GM19397 (cell line): ENCODE measurements at regions not wholly inside any gene's neighbourhood (a gene's known extent, or its start where the extent isn't known, plus 50 kb on each side); places are given as distances from the start of the nearest gene placed in this dataset.
"Not testable (repeated sequence)": the region's sequence is repeated elsewhere in the genome, so short reads cannot be mapped to it uniquely, and the experiment has no call there.

Experiments used
- ATAC-seq: cut with Tn5 transposase; IDR thresholded peaks from one replicate; pipeline ENCODE4 v1.9.1; 2021; ENCODE audit warnings: mild to moderate bottlenecking, moderate library complexity; ENCODE audit not compliant: unreplicated experiment

DNA sequence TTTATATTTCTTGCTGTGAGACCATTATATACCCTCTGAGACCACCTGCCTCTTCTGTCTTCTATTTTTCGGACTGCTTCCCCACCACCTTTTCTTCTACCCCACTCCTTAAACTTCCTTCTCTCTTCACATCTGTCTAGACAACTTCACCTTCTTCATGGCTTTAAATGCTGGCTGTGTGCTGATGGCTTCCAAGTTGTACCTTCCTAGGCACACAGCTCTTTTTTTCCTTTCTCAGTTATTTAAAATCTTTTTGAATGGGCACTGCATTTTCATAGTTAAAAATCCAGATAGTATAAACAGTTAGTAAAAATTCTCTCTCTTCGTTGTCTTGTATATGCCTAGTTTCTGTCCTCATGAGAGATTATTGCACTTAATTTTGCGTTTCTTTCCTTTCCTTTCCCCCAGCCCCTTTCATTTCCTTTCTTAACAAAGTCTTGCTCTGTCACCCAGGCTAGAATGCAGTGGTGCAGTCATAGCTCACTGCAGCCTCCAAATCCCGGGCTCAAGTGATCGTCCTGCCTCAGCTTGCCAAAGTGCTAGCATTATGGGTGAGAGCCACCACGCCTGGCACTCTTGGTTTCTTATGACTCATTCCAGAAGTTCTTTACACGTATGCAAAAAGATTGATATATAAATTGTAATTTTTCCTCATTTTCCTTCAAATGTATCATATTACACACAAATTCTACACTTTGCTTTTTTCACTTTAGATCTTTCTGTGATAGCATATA is 114.3 kb downstream of the NPIPB5 start:
- no peak for ATAC-seq

DNA sequence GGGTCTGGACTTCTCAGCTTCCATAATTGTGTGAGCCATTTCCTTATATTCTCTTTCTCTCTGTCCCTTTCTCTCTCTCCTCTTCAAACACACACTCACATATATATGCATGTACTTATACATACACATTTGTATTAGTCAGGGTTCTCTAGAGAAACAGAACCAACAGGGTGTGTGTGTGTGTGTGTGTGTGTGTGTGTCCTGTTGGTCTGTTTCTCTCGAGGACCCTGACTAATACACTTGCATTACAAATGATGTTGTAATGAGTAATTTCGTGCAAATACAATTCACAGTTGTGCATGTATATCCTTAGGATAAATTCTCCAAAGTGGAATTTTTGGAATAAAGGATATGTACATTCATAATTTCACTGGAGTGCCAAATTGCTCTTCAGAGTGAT is 115.3 kb downstream of the NPIPB5 start:
- no peak for ATAC-seq

DNA sequence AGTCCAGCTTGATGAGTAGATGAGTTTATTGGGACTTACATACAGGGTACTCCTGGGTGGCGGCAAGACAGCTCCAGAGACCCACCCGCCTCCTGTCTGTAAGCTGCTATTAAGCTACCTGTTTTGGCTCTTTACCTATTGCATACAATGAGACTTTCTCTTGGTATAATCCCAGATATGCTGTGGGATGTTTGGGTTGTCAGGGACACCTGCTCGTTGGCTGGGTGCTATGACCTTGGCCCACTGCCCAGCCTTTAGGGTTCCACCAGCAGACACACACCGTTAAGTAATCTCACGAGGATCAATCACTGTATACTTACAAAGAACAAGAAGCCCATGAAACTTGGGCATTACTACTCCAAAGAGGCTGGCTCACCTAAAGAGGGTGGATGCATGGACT is 116.4 kb downstream of the NPIPB5 start:
- no peak for ATAC-seq

DNA sequence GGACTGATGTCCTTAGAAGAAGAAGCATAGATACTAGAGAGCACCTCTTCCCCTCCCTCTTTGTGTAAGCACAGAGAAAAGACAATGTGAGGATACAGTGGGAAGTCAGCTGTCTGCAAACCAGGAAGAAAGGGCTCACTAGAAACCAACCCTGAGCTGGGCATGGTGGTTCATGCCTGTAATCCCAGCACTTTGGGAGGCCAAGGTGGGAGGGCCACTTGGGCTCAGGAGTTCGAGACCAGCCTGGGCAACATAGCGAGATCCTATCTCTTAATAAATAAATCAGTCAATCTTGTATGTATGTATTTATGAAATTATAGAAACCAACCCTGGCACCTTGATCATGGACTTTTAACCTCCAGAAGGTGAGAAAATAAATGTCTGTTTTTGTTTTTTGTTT is 118.3 kb downstream of the NPIPB5 start:
- no peak for ATAC-seq

DNA sequence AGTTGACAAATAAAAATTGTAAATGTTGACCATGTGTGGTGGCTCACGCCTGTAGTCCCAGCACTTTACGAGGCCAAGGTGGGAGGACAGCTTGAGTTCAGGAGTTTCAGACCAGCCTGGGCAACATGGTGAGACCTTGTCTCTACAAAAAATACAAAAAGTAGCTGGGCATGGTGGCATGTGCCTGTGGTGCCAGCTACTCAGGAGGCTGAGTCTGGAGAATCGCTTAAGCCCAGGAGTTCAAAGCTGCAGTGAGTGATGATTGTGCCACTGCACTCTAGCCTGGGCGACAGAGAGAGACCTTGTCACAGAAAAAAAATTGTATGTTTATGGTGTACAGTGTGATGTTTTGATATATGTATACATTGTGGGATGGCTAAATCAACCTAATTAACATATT is 119.6 kb downstream of the NPIPB5 start:
- no peak for ATAC-seq

DNA sequence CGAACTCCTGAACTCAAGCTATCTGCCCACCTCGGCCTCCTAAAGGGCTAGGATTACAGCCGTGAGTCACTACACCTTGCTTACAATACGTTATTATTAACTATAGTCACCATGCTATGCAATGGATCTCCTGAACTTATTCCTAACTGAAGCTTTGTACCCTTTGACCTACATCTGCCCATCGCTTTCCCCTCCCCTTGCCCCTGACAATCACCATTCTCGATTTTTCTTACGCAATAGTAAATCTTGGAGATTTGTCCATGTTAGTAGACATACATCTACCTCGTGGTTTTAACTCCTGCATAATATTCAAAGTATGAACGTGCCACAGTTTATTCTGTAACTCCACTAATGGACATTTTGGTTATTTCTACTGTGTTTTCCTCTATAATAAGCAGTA is 120.6 kb downstream of the NPIPB5 start:
- ATAC-seq = no peak

DNA sequence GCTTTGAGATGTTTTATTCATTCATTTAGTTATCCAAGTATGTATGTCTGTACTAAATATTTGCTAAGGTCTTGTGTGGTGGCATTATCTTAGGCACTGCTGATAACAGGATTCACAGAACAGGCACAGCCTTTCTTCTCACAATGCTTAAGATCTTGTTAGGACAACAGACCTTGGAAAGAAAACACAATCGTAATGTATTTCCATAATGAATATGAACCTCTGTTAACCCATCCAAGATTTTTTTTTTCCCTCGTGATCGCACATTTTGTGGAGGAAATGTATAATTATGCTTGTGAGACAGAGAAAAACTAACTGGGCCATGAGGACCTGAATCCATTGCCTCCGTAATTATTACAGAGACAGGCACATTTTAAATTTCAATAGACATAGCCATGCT is 121.9 kb downstream of the NPIPB5 start:
- no peak for ATAC-seq

DNA sequence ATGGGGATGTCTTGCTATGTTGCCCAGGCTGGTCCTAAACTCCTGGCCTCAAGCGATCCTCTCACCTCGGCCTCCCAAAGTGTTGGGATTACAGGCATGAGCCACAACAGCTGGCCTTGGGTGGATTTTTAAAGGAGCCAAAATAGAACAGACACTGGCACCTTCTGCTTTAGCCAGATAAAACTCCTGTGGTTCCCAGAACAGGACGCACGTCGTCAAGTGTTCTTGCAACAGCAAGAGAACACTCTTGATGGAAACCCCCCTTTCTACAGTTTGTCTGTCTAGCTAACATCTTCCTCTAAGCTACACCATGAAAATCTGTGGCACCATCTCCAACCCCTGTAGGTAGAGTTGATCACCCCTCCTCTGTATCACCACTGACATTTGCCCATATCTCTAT is 122.6 kb downstream of the NPIPB5 start:
- no peak for ATAC-seq

DNA sequence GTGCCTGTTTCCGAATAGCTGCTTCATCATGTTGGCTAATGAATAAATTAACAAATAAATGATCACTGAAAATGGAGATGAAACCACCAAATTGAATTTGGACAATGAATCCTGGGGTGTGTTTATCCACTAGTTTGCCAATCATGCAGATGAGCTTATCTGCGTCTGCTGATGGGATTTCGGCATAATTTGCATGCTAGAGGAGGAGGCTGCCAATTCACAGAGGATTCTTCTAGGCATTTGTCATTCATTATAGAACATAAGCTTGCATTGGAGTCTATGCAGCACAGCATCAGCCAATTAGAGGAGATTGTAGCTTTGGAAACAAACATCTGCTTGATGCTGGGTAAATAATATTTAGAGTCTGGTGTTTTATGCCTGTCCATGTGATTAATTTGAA is 123.1 kb downstream of the NPIPB5 start:
- ATAC-seq = no peak

DNA sequence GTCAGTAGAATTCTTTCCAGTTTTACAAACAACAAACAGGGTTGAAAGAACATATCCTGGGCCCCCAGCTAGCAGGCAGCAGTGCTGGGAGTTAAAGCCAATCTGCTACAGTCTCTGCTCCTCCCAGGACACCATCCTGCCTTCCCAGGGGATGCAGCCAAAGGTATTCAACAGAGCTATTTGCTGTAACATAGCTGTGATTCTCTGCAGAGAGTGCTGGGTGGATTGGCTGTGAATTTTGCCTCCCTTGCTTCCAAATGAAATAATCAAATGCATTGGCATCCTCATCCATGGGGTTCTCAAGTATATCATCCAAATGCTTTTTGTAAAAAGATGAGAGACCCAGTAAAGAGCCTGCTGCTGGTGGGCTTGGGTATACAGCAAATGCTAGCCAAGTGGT is 124.3 kb downstream of the NPIPB5 start:
- ATAC-seq = no peak

DNA sequence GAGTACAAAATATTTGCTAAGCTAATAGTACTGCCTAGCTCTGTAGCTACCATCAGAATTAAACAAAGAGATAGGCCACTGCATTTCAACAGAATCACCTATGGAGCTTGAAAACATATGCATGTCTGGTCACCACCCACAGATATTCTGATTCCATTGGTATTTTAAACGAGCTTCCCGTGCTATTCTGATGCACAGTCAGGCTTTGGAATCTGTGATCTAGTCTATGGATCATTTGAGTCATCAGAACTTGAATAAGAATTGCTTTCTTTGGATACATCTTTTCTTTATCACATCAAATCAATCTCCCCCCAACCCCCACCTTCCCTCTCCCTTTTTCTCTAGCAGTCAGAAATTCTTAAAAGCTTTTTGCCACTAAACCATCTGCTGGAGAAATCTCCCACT is 124.7 kb downstream of the NPIPB5 start:
- ATAC-seq = no peak

DNA sequence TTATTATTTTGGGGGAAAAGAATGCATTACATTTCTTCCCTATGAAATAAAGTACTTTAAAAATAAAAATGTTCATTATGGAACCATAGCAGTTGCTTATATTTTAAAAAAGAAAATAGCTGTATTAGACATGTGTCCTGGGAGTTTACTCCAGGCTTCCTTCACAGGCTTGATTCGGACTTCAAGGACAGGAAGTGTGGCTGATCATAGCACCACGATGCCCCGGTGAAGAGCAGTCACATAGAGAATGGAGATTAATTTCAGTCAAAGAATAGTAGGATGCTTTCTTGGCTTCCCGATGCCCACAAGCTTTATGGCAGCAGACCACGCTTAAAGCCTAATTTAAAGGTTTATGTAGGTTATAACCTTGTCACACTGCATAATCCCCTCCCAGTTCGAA is 125.1 kb downstream of the NPIPB5 start:
- ATAC-seq = no peak

DNA sequence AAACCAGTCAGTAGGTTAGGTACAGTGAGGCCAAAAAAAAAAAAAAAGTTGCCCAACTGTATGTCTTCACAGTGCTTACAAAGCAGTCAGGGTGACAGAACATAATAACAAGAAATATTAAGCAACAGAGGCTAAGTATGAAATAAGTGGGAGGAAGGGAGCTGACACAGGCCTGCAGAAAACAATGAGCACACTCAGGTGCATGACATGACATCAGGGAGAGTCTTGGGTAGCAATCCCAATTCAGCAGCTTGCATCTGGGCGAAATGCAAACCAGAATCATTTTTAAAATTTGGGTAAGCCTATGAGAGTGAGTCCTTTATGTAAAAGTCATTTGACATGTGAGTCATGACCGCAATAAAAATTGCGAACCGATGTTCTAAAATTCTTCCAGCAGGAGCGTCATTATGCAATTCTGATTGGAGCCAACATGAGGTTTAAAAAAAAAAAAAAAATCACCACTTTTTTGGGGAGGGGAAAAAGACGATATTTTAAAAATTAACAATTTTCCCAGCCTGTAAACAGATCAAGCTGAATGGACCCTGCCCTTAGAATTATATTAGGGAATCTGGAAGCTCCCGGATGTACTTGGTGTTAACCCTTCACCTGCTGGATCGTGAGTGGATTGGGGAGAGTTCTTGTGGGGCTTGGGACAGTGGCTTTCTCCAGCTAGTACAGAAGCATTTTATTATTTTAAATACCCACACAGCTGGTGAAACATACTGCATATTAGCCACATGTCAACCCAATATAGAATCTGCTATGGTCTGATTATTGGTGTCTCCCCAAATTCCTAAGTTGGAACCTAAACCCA is 127.9 kb downstream of the NPIPB5 start:
- no peak for ATAC-seq

DNA sequence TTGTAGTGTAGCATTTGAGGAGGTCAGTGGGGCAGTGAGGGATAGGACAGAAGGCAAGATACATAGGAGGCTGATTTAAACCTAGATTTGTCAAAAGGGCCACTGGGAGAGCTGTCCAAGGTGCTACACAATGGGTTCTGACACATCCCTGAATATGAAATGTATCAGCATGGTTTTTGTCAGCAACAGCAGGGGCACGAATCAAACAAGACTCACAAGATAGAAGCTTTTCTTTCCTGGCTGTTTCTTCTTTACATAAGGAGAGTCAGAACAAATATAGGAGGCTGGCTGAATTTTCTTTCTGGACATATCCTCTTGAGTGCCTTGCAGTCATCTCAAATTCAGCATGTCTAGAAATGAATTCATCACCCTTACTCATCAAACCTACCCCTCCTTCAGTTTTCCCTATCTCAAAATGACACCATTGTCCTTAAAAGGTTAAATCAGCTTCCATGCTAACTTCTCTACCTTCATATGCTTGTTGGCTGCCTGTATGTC is 130.5 kb downstream of the NPIPB5 start:
- no peak for ATAC-seq

DNA sequence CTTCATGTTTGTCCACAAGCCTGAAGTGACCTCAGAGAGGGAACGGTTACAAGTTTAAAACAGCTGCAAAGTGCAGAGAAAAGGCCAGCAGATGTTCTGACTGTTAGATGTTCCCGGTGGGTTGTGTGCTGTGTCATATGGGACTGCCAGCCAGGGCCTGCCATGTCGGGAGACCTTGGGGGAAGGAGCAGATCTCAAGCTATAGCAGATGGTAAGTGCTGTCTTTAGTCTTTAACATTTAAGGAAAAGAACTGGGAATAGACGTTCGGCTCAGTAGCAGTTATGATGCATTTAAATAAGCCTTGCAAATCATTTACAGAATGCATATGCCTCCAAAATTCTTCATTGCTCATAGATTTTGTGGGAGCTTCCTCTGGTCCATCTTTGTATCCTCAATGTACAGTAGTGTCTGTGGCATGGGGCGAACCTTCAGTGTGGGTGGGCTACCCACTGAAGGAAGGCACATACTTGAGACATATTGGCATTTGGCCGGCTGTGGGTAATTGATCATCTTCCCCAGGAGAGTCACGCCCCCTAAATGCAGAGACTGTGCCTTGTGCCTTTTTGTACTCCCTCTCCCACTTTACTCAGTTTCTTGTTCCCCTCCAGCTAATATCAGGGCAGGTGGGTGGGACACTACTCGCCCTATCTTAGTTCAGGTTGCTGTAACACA is 131.9 kb downstream of the NPIPB5 start:
- ATAC-seq = no peak

DNA sequence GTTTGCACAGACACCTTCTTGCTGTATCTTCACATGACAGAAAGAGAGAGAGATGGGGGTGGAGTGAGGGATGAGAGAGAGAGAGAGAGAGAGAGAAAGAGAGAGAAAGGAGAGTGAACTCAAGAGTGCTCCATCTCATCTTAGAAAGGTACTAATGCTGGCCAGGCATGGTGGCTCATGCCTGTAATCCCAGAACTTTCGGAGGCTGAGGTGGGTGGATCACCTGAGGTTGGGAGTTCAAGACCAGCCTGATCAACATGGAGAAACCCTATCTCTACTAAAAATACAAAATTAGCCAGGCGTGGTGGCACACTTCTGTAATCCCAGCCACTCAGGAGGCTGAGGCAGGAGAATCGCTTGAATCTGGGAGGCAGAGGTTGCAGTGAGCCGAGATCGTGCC is 132.5 kb downstream of the NPIPB5 start:
- ATAC-seq = not testable (repeated sequence)

DNA sequence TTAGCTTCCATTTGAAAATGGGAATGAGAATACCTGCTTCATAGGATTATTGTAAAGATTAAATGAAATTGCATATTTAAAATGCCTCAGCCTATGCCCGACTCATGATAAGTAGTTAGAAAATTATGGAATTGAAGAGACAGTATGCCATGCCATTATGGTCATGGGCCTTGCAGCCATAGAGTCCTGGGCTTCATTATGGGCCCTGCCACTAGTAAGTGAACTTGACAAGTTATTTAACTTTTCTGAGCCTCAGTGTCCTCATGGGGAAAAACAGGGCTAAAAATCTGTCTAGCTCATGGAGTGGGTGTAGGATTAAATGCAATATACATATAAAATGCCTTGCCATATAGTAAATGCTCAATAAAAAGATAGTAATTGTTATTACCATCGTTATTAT is 133.2 kb downstream of the NPIPB5 start:
- no peak for ATAC-seq

DNA sequence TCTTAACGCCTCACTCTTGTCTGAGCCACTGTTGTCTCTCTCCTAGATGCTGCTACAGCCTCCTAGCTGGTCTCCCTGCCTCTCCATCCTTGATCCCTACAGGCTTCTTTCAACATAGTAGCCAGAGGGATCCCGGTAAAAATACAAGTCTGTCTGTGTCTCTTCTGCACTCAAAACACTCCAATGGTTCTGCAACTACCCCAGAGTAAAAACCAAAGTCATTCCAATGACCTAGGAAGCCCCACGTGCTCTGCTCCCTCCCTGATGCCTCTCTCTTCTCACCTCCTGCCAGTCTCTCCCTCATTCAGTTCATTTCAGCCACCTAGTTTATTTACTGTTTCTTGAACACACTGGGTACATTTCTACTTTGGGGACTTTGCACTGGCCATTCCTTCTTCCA is 135.2 kb downstream of the NPIPB5 start:
- no peak for ATAC-seq

DNA sequence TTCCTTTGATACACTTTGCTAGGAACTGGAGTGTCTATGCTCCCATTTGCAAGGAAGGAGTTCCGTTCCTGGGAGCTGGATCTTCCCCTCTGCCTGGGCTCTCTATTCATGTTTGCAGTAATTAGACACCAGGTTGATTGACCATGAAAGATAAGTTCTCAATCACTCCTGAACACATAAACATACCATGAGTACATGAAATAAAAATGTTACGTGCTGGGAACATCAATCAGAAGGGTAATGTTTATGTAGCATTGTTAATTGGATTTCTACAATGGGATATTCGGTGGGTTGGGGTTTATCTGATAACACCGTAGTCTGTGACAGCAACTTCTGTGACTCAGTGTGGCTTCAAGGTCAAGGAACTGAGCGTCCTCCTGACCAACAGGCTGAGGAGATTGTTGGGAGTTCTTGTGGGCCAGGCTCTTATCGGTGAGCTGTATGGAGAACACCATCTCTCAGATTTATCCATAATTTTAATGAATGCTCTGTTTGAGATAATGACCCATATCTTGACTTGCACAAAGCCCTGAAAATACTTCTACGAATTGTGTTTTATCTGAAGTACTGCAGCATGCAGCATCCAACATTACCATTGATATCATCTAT is 136.4 kb downstream of the NPIPB5 start:
- no peak for ATAC-seq

DNA sequence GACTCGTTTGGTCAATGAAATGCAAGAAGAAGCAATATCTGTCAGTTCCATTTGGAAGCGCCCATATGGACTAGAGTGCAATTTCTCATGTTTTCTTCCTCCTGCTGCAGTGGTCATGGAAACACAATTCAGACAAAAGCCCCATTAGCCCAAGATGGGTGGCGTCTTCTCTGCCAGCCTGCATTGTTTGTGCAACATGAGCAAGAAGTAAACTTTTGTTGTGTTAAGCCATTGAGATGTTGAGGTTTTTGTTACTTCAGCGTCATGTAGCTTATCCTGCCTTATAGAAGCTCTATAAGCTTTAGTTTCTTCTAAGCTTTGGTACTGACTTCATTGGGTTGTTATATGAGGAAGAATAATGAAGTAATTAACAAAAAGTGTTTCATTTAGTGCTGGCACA is 137.4 kb downstream of the NPIPB5 start:
- ATAC-seq = no peak

DNA sequence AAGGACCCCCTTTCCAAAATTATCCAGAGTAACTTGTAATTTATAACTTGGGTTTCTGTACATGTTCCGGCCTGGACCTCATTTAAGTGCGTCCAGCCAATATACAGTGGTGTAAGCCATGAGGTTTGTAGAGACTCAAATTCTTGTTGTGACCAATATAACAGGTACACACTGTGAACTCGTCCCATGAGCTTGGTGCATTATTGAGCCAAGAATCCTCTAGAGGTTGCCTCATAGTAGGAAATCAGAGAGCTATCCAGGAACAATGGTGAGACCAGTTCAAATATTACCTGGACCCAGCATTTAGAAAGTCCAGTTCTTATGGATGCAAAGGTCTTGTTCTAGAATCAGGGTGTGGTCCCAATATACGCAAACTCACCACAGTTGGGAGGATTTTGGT is 138.2 kb downstream of the NPIPB5 start:
- no peak for ATAC-seq
